B cell (primary cell): ENCODE measurements at regions not wholly inside any gene's neighbourhood (a gene's known extent, or its start where the extent isn't known, plus 50 kb on each side); places are given as distances from the start of the nearest gene placed in this dataset.

Source experiments
- ATAC-seq: fragments of 200-7000 bp; cut with Tn5 transposase; one replicate; pipeline ENCODE4 v1.10.0; 2021; ENCODE audit warnings: low read depth, mild to moderate bottlenecking, moderate number of reproducible peaks, moderate library complexity
- CTCF ChIA-PET: fragments of 350-600 bp; sonication (Branson Sonifier 250); formaldehyde crosslinking; loops from one replicate; lab custom pipeline; 2021; ENCODE audit warnings: antibody characterized with exemption, inconsistent platforms; lab: Charles Lee
- POLR2A ChIA-PET: fragments of 350-600 bp; sonication (Branson Sonifier 250); formaldehyde crosslinking; loops from one replicate; lab custom pipeline; 2021; ENCODE audit warnings: antibody characterized with exemption; lab: Charles Lee
- DNase-seq: peaks from one replicate; pipeline ENCODE4 v3.0.0; 2013
- H2AFZ ChIP-seq: 2 replicates; pipeline ENCODE4 v1.6.1; 2012; ENCODE audit warnings: mild to moderate bottlenecking, low read depth, low read length; ENCODE audit not compliant: insufficient read depth, poor library complexity, severe bottlenecking
- H3K27ac ChIP-seq, 2 donors: 1 replicate in 1 of 2; 2 replicates in 1 of 2; pipeline ENCODE4 v1.5.1; 2012 to 2013; ENCODE audit warnings: low read length in 2 of 2, mild to moderate bottlenecking in 2 of 2, moderate library complexity in 1 of 2
- H3K27me3 ChIP-seq, 4 experiments: fragments of 200-600 bp in 1 of 4; sonication (generic) in 1 of 4; replicated peaks in 1 of 4; 1 replicate in 2 of 4; 2 replicates in 2 of 4; pipeline versions ENCODE4 v1.6.1 to v1.7.0; 2013 to 2016; ENCODE audit warnings: low read length in 3 of 4, mild to moderate bottlenecking in 2 of 4, mixed read lengths in 1 of 4, moderate library complexity in 1 of 4; ENCODE audit not compliant: insufficient read depth in 4 of 4, control insufficient read depth in 3 of 4; ENCODE audit errors: control extremely low read depth in 1 of 4
- H3K36me3 ChIP-seq, 2 experiments: replicated peaks in 1 of 2; 1 replicate in 1 of 2; 2 replicates in 1 of 2; pipeline versions ENCODE4 v1.6.1 to v1.7.1; 2013; ENCODE audit warnings: low read length in 1 of 2; ENCODE audit not compliant: insufficient read depth in 2 of 2, control insufficient read depth in 1 of 2; ENCODE audit errors: control extremely low read depth in 1 of 2, extremely low read depth in 1 of 2
- H3K4me1 ChIP-seq, 2 donors: fragments of 200-600 bp in 1 of 2; sonication (generic) in 1 of 2; 1 replicate in 1 of 2; 2 replicates in 1 of 2; pipeline versions ENCODE4 v1.5.1 to v1.6.1; 2013 to 2017; ENCODE audit warnings: low read length in 2 of 2; ENCODE audit not compliant: control insufficient read depth in 2 of 2, insufficient read depth in 2 of 2
- H3K4me2 ChIP-seq: replicated peaks from 2 replicates; pipeline ENCODE3; 2012; ENCODE audit warnings: mild to moderate bottlenecking, low read depth, low read length; ENCODE audit not compliant: poor library complexity, severe bottlenecking
- H3K4me3 ChIP-seq, 5 experiments: fragments of 200-600 bp in 1 of 5; sonication (generic) in 1 of 5; 1 replicate in 3 of 5; 2 replicates in 2 of 5; pipeline versions ENCODE4 v1.5.1 to v1.7.0; 2011 to 2016; ENCODE audit warnings: low read length in 4 of 5, mild to moderate bottlenecking in 4 of 5, low read depth in 2 of 5, control low read depth in 1 of 5, moderate library complexity in 1 of 5; ENCODE audit not compliant: insufficient read depth in 1 of 5; ENCODE audit errors: control extremely low read depth in 1 of 5, extremely low read depth in 1 of 5
- H3K79me2 ChIP-seq: fragments of 200-600 bp; sonication (generic); one replicate; pipeline ENCODE4 v1.6.0; 2016; ENCODE audit warnings: low read length; ENCODE audit not compliant: control insufficient read depth, insufficient read depth
- H3K9ac ChIP-seq: fragments of 200-600 bp; sonication (generic); 2 replicates; pipeline ENCODE4 v1.6.1; 2017; ENCODE audit warnings: mild to moderate bottlenecking, low read length, moderate library complexity
- H3K9me3 ChIP-seq, 3 donors: one replicate each; pipeline versions ENCODE4 v1.6.1 to v1.7.1; 2013; ENCODE audit warnings: low read length in 2 of 3; ENCODE audit not compliant: control insufficient read depth in 2 of 3, insufficient read depth in 1 of 3; ENCODE audit errors: control extremely low read depth in 1 of 3
- H4K20me1 ChIP-seq: 2 replicates; pipeline ENCODE4 v1.6.0; 2012; ENCODE audit warnings: mild to moderate bottlenecking, low read length; ENCODE audit not compliant: insufficient read depth, control insufficient read depth, poor library complexity, severe bottlenecking
- H3K27ac Mint-ChIP-seq: one replicate; pipeline ENCODE4 v1.8.0; 2021; ENCODE audit warnings: mixed read lengths
- H3K27me3 Mint-ChIP-seq: one replicate; pipeline ENCODE4 v1.8.0; 2021; ENCODE audit warnings: mixed read lengths
- H3K4me1 Mint-ChIP-seq: one replicate; pipeline ENCODE4 v1.8.0; 2021; ENCODE audit warnings: mixed read lengths
- H3K4me3 Mint-ChIP-seq: one replicate; pipeline ENCODE4 v1.8.0; 2021; ENCODE audit warnings: mixed read lengths
- H3K9me3 Mint-ChIP-seq: one replicate; pipeline ENCODE4 v1.8.0; 2022; ENCODE audit warnings: mixed read lengths; ENCODE audit not compliant: insufficient read depth
- EZH2 ChIP-seq: IDR thresholded peaks from 2 replicates; pipeline ENCODE4 v1.6.1; 2012; ENCODE audit warnings: borderline replicate concordance, low read depth, mild to moderate bottlenecking, moderate library complexity, low read length; ENCODE audit not compliant: insufficient read depth, poor library complexity, severe bottlenecking
- WGBS: methylation state at CpG from one replicate; pipeline ENCODE4 v1.1.5; 2013; ENCODE audit warnings: missing lambda C conversion rate; ENCODE audit not compliant: insufficient coverage; 5-methylcytosine and 5-hydroxymethylcytosine counted together
- intact Hi-C: fragments of 100-400 bp; cut with micrococcal nuclease; formaldehyde crosslinking; loops from one replicate; pipeline ENCODE4 v1.10.0; 2022
- TF ChIP-seq, protein P1 (sequence below): fragments of 200-600 bp; IDR thresholded peaks from one replicate; pipeline ENCODE4 v1.8.0; 2022; ENCODE audit warnings: antibody characterized with exemption, mild to moderate bottlenecking

DNA sequence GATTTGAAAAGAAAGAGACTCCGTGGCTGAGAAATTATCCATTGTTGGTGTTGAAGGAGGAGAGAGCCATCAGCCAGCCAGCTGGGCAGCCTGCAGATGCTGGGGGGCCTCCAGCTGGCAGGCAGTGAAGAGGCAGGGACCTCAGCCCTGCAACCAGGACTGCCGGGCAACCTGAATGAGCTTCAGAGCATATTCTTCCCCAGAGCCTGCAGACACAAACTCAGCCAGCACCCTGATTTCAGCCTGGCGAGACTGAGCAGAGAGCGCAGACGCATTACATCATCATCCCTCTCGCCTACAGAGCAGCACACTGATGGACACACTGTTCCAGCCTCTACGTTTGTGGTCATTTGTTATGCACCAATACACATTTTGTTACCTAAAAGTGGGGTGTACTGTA is 150.7 kb upstream of the RAB6C start:
- no peaks in the 10 kb centered on the region for H3K4me1 ChIP-seq
- H3K4me1 Mint-ChIP-seq: no peaks in the 10 kb centered on the region
- no peaks in the 10 kb centered on the region for H4K20me1 ChIP-seq
- ChIA-PET POLR2A (no interaction called here), CTCF (no interaction called here)
- H3K79me2 ChIP-seq: no peaks in the 10 kb centered on the region
- no peak overlapping the region for H3K9ac ChIP-seq
- H3K9me3 Mint-ChIP-seq: peaks cover 3% of the 10 kb centered on the region
- H3K27me3 ChIP-seq: no peaks in the 10 kb centered on the region
- H3K27me3 Mint-ChIP-seq: peaks cover 9% of the 10 kb centered on the region
- H3K27ac Mint-ChIP-seq: no peak overlapping the region
- no peak for TF ChIP-seq EZH2
- H3K4me3 ChIP-seq: no peak overlapping the region
- no peak overlapping the region for H3K4me3 Mint-ChIP-seq
- H3K27ac ChIP-seq: no peak overlapping the region
- H2AFZ ChIP-seq: no peak overlapping the region
- DNase-seq (no peak), ATAC-seq (no peak)
- H3K4me2 ChIP-seq: no peak overlapping the region
- WGBS: 71% methylated on average over 4 of the region's 7 CpGs
- intact Hi-C loops: no loop called here
- peaks cover 1 to 5% (median 3%) of the 10 kb centered on the region in 3 donors for H3K9me3 ChIP-seq
- no peaks in the 10 kb centered on the region for H3K36me3 ChIP-seq

DNA sequence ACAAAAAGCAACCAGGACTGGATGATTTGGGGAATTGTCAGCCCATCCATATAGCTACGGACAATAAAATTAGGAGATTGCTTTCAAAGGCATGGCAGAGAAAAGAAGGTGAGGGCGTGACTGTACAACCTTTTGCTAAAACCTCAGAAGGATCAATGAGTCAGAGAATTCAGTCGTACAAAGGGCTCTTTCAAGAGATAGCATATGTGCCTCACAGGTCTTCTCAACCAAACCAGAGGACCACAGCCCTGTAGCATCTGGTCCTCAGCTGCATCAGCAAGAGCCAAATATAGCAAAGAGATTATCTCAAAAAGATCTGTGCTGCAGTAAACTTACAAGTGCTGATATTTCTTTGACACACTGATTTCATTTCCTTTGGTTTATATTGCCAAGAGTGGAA is 149.9 kb upstream of the RAB6C start:
- Mint-ChIP-seq H3K27ac (no peak overlapping the region), H3K9me3 (peaks cover 3% of the 10 kb centered on the region), H3K4me1 (no peaks in the 10 kb centered on the region), H3K4me3 (no peak overlapping the region), H3K27me3 (peaks cover 10% of the 10 kb centered on the region)
- no peaks in the 10 kb centered on the region for H4K20me1 ChIP-seq
- H3K4me3 ChIP-seq: no peak overlapping the region
- DNase-seq (no peak), ATAC-seq (no peak)
- ChIA-PET CTCF (no interaction called here), POLR2A (no interaction called here)
- H3K9ac ChIP-seq: no peak overlapping the region
- TF ChIP-seq, protein P1, sequence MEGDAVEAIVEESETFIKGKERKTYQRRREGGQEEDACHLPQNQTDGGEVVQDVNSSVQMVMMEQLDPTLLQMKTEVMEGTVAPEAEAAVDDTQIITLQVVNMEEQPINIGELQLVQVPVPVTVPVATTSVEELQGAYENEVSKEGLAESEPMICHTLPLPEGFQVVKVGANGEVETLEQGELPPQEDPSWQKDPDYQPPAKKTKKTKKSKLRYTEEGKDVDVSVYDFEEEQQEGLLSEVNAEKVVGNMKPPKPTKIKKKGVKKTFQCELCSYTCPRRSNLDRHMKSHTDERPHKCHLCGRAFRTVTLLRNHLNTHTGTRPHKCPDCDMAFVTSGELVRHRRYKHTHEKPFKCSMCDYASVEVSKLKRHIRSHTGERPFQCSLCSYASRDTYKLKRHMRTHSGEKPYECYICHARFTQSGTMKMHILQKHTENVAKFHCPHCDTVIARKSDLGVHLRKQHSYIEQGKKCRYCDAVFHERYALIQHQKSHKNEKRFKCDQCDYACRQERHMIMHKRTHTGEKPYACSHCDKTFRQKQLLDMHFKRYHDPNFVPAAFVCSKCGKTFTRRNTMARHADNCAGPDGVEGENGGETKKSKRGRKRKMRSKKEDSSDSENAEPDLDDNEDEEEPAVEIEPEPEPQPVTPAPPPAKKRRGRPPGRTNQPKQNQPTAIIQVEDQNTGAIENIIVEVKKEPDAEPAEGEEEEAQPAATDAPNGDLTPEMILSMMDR: no peak
- no peak for TF ChIP-seq EZH2
- H3K27me3 ChIP-seq: no peaks in the 10 kb centered on the region
- no peak overlapping the region for H3K4me2 ChIP-seq
- 88% methylated on average over 1 of the region's 3 CpGs for whole genome bisulfite sequencing
- H2AFZ ChIP-seq: no peak overlapping the region
- intact Hi-C loops: no loop called here
- no peaks in the 10 kb centered on the region for H3K36me3 ChIP-seq
- H3K4me1 ChIP-seq: no peaks in the 10 kb centered on the region
- peaks cover 1 to 5% (median 3%) of the 10 kb centered on the region in 3 donors for H3K9me3 ChIP-seq
- no peaks in the 10 kb centered on the region for H3K79me2 ChIP-seq
- no peak overlapping the region for H3K27ac ChIP-seq
